SK-N-SH treated with all-trans-retinoic acid at 6 μM for 48 hours (cell line): ENCODE measurements at regions not wholly inside any gene's neighbourhood (a gene's known extent, or its start where the extent isn't known, plus 50 kb on each side); places are given as distances from the start of the nearest gene placed in this dataset.

Source experiments
- ATAC-seq: fragments of 200-7000 bp; cut with Tn5 transposase; 3 replicates; pipeline ENCODE4 v1.9.1; 2020; ENCODE audit warnings: mild to moderate bottlenecking, moderate library complexity
- ARNTL ChIP-seq: fragments of 450-650 bp; formaldehyde crosslinking; IDR thresholded peaks from 2 replicates; pipeline ENCODE4 v1.5.0; 2020; ENCODE audit warnings: low read depth, mild to moderate bottlenecking, moderate library complexity, borderline replicate concordance
- BACH2 ChIP-seq: fragments of 250-450 bp; sonication (Bioruptor Pico); IDR thresholded peaks from 2 replicates; pipeline ENCODE4 v1.9.0; 2021; ENCODE audit warnings: mild to moderate bottlenecking, borderline replicate concordance
- CREB5 ChIP-seq: fragments of 250-450 bp; sonication (Bioruptor Pico); IDR thresholded peaks from 2 replicates; pipeline ENCODE4 v1.5.1; 2020; ENCODE audit warnings: low read depth, mild to moderate bottlenecking, moderate library complexity
- CSDC2 ChIP-seq: fragments of 250-450 bp; sonication (Bioruptor Pico); IDR thresholded peaks from 2 replicates; pipeline ENCODE4 v1.5.0; 2020; ENCODE audit warnings: mild to moderate bottlenecking, moderate library complexity
- ESRRG ChIP-seq: fragments of 250-450 bp; sonication (Bioruptor Pico); IDR thresholded peaks from 2 replicates; pipeline ENCODE4 v1.6.1; 2021; ENCODE audit warnings: mild to moderate bottlenecking
- GLIS3 ChIP-seq: fragments of 250-450 bp; sonication (Bioruptor Pico); IDR thresholded peaks from 2 replicates; pipeline ENCODE4 v1.5.0; 2020; ENCODE audit warnings: mild to moderate bottlenecking, moderate library complexity
- OSR1 ChIP-seq: fragments of 250-450 bp; sonication (Bioruptor Pico); IDR thresholded peaks from 2 replicates; pipeline ENCODE4 v1.8.0; 2022; ENCODE audit warnings: moderate library complexity, mild to moderate bottlenecking, inconsistent platforms
- POU6F1 ChIP-seq: fragments of 250-450 bp; sonication (Bioruptor Pico); IDR thresholded peaks from 2 replicates; pipeline ENCODE4 v1.8.0; 2021; ENCODE audit warnings: low read depth, mild to moderate bottlenecking, moderate library complexity, borderline replicate concordance
- PPARA ChIP-seq: fragments of 250-450 bp; sonication (Bioruptor Pico); IDR thresholded peaks from 2 replicates; pipeline ENCODE4 v1.5.0; 2020; ENCODE audit warnings: mild to moderate bottlenecking, borderline replicate concordance
- RARB ChIP-seq: fragments of 250-450 bp; sonication (Bioruptor Pico); IDR thresholded peaks from 2 replicates; pipeline ENCODE4 v1.8.0; 2021; ENCODE audit warnings: mild to moderate bottlenecking, moderate library complexity
- SNAI2 ChIP-seq: fragments of 250-450 bp; sonication (Bioruptor Pico); IDR thresholded peaks from 2 replicates; pipeline ENCODE4 v1.5.0; 2020; ENCODE audit warnings: mild to moderate bottlenecking, moderate library complexity
- TCF4 ChIP-seq: fragments of 250-450 bp; sonication (Bioruptor Pico); IDR thresholded peaks from 2 replicates; pipeline ENCODE4 v1.8.0; 2021; ENCODE audit warnings: mild to moderate bottlenecking, moderate library complexity, borderline replicate concordance
- ZC3H10 ChIP-seq: fragments of 250-450 bp; sonication (Bioruptor Pico); IDR thresholded peaks from 2 replicates; pipeline ENCODE4 v1.5.1; 2021; ENCODE audit warnings: mild to moderate bottlenecking, moderate library complexity
- ZFP3 ChIP-seq: fragments of 250-450 bp; sonication (Bioruptor Pico); IDR thresholded peaks from 2 replicates; pipeline ENCODE4 v1.5.0; 2020; ENCODE audit warnings: mild to moderate bottlenecking, moderate library complexity
- ZFP30 ChIP-seq: fragments of 450-650 bp; formaldehyde crosslinking; IDR thresholded peaks from 2 replicates; pipeline ENCODE4 v1.5.0; 2022; ENCODE audit warnings: mild to moderate bottlenecking, moderate library complexity
- ZNF565 ChIP-seq: fragments of 450-650 bp; formaldehyde crosslinking; conservative IDR thresholded peaks from 2 replicates; pipeline ENCODE4 v1.5.0; 2020; ENCODE audit warnings: low read depth, mild to moderate bottlenecking, moderate library complexity
- ZNF70 ChIP-seq: fragments of 450-650 bp; formaldehyde crosslinking; IDR thresholded peaks from 2 replicates; pipeline ENCODE4 v1.5.0; 2020; ENCODE audit warnings: mild to moderate bottlenecking, moderate library complexity
- ZNF8 ChIP-seq: fragments of 450-650 bp; formaldehyde crosslinking; IDR thresholded peaks from 2 replicates; pipeline ENCODE4 v1.5.0; 2020; ENCODE audit warnings: mild to moderate bottlenecking, moderate library complexity
- TF ChIP-seq, protein P1 (sequence below): fragments of 250-450 bp; sonication (Bioruptor Pico); IDR thresholded peaks from 2 replicates; pipeline ENCODE4 v1.5.1; 2021; ENCODE audit warnings: mild to moderate bottlenecking, moderate library complexity
- TF ChIP-seq, protein P2 (sequence below): fragments of 250-450 bp; sonication (Bioruptor Pico); IDR thresholded peaks from 2 replicates; pipeline ENCODE4 v1.8.0; 2020; ENCODE audit warnings: mild to moderate bottlenecking, moderate library complexity, borderline replicate concordance

DNA sequence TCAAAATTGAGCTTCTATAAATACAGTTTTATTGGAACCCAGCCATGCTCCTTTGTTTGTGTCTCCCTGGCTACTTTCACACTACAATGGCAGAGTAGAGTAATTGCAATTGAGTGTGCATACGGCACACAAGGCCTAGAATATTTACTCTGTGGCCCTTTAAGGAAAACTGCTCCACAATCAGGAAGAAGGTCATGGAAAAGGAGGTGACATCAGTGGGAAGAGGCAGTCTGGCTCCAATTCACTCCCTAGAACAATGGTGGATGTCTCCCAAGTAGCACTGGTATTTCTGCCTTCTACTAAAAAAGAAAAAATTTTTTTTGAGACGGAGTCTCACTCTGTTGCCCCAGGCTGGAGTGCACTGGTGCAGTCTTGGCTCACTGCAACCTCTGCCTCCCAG, 51.3 kb downstream of the KRTAP19-8 start:
- ATAC-seq: no peak
- TF ChIP-seq ZNF70 (CRISPR knock-in tag): no peak
- no peak for TF ChIP-seq ZNF565
- TF ChIP-seq RARB (CRISPR knock-in tag): no peak
- no peak for TF ChIP-seq CSDC2 (CRISPR knock-in tag)
- TF ChIP-seq TCF4: no peak
- TF ChIP-seq, protein P1, sequence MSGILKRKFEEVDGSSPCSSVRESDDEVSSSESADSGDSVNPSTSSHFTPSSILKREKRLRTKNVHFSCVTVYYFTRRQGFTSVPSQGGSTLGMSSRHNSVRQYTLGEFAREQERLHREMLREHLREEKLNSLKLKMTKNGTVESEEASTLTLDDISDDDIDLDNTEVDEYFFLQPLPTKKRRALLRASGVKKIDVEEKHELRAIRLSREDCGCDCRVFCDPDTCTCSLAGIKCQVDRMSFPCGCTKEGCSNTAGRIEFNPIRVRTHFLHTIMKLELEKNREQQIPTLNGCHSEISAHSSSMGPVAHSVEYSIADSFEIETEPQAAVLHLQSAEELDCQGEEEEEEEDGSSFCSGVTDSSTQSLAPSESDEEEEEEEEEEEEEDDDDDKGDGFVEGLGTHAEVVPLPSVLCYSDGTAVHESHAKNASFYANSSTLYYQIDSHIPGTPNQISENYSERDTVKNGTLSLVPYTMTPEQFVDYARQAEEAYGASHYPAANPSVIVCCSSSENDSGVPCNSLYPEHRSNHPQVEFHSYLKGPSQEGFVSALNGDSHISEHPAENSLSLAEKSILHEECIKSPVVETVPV (CRISPR knock-in tag): no peak
- TF ChIP-seq, all 23 proteins: peak for 0

GRCh38 chr21:30984889-30985288, 53.4 kb downstream of the KRTAP19-8 start:
- ATAC-seq: no peak

DNA sequence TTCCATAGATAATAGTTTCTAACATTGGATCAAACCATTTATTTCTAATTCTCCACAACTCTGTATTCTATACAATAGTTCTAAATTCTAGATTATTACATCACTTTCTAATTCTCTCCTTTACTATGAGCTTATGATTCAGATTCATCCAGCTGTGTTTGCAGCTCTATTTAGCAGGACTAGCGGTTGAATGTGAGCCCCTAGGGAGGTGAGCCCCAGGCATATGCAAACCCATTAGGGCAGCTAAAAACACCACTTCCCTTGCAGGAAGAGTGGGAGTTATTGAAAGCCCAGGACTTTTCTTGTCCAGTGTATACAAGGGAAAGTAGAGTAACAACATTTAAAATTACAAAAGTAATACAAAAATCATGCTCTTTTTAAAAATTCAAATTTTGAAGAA, 56.9 kb downstream of the KRTAP19-8 start:
- no peak for ATAC-seq
- no peak for TF ChIP-seq ZFP3 (CRISPR knock-in tag)

More at GRCh38 chr21:30984889-30985288, 53.4 kb downstream of the KRTAP19-8 start:
- no peak for TF ChIP-seq ZNF8 (CRISPR knock-in tag)
- no peak for TF ChIP-seq POU6F1 (CRISPR knock-in tag)
- TF ChIP-seq ZFP30 (CRISPR knock-in tag): no peak
- no peak for TF ChIP-seq CREB5 (CRISPR knock-in tag)
- TF ChIP-seq ARNTL: no peak
- TF ChIP-seq ZC3H10: no peak
- TF ChIP-seq ZFP3 (CRISPR knock-in tag): no peak
- TF ChIP-seq SNAI2 (CRISPR knock-in tag): no peak
- TF ChIP-seq PPARA: no peak
- TF ChIP-seq, protein P1 (CRISPR knock-in tag): no peak
- no peak for TF ChIP-seq RARB (CRISPR knock-in tag)
- no peak for TF ChIP-seq ESRRG (CRISPR knock-in tag)
- TF ChIP-seq, all 23 proteins: peak for 0

DNA sequence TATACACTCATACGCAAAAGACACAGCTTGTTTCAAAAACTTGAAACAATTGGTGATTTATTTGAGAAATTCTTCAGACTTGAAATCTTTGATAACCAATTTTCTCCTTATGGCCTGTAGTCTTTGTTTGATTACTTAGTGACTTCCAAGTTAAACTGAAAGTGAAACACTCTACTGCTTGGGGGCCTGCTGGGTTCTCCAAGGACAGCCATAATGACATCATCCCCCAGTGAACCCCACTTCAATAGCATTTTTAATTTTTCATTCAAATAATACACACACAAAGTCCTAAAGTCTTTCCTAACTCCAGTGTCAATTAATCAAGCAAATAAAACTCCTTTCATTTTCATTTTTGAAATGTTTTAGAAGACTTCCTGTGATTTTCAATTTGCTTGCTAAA, 59.2 kb downstream of the KRTAP19-8 start:
- TF ChIP-seq ZNF8 (CRISPR knock-in tag) (no peak), SNAI2 (CRISPR knock-in tag) (no peak), RARB (CRISPR knock-in tag) (no peak), CSDC2 (CRISPR knock-in tag) (no peak), BACH2 (CRISPR knock-in tag) (no peak), ESRRG (CRISPR knock-in tag) (no peak), OSR1 (CRISPR knock-in tag) (no peak), GLIS3 (no peak), ZNF70 (CRISPR knock-in tag) (no peak)
- TF ChIP-seq, protein P1 (CRISPR knock-in tag): no peak
- TF ChIP-seq, protein P2, sequence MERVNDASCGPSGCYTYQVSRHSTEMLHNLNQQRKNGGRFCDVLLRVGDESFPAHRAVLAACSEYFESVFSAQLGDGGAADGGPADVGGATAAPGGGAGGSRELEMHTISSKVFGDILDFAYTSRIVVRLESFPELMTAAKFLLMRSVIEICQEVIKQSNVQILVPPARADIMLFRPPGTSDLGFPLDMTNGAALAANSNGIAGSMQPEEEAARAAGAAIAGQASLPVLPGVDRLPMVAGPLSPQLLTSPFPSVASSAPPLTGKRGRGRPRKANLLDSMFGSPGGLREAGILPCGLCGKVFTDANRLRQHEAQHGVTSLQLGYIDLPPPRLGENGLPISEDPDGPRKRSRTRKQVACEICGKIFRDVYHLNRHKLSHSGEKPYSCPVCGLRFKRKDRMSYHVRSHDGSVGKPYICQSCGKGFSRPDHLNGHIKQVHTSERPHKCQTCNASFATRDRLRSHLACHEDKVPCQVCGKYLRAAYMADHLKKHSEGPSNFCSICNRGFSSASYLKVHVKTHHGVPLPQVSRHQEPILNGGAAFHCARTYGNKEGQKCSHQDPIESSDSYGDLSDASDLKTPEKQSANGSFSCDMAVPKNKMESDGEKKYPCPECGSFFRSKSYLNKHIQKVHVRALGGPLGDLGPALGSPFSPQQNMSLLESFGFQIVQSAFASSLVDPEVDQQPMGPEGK (CRISPR knock-in tag): no peak
- TF ChIP-seq, all 23 proteins: peak for 0
- no peak for ATAC-seq
